HepG2 (cell line): ENCODE measurements at regions not wholly inside any gene's neighbourhood (a gene's known extent, or its start where the extent isn't known, plus 50 kb on each side); places are given as distances from the start of the nearest gene placed in this dataset.

Experiments
- NFIC ChIP-seq: IDR thresholded peaks from 2 replicates; pipeline ENCODE4 v1.6.1; 2012; ENCODE audit warnings: mild to moderate bottlenecking, low read length, inconsistent platforms
- PPARG ChIP-seq: conservative IDR thresholded peaks from 2 replicates; pipeline ENCODE4 v1.6.1; 2016; ENCODE audit warnings: missing biosample characterization, missing genetic modification reagents
- RNF2 ChIP-seq: fragments of 450-650 bp; conservative IDR thresholded peaks from 2 replicates; pipeline ENCODE4 v1.6.1; 2016; ENCODE audit warnings: low read depth
- TF ChIP-seq, protein P1 (sequence below): sonication (generic); formaldehyde crosslinking; IDR thresholded peaks from 2 replicates; pipeline ENCODE4 v1.4.0; 2020; ENCODE audit warnings: missing genetic modification reagents

GRCh38 chr15:73000293-73000692, 52.0 kb upstream of the NEO1 start:
- TF ChIP-seq, protein P1, sequence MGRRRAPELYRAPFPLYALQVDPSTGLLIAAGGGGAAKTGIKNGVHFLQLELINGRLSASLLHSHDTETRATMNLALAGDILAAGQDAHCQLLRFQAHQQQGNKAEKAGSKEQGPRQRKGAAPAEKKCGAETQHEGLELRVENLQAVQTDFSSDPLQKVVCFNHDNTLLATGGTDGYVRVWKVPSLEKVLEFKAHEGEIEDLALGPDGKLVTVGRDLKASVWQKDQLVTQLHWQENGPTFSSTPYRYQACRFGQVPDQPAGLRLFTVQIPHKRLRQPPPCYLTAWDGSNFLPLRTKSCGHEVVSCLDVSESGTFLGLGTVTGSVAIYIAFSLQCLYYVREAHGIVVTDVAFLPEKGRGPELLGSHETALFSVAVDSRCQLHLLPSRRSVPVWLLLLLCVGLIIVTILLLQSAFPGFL (CRISPR knock-in tag), result no peak
- TF ChIP-seq NFIC, result no peak
- no peak for TF ChIP-seq RNF2
- no peak for TF ChIP-seq PPARG
